Spleen (tissue), 11 donors: ENCODE measurements at regions not wholly inside any gene's neighbourhood (a gene's known extent, or its start where the extent isn't known, plus 50 kb on each side); places are given as distances from the start of the nearest gene placed in this dataset.

ENCODE experiments used
- DNase-seq: peaks from one replicate; pipeline ENCODE4 v3.0.0-alpha.2; 2020
- H3K27ac ChIP-seq, 8 donors: fragments of 200-600 bp; sonication (generic) in 7 of 8; 1 replicate in 4 of 8; 2 replicates in 4 of 8; pipeline versions ENCODE4 v1.5.0 to v1.8.0; 2016 to 2021; ENCODE audit warnings: inconsistent platforms in 4 of 8, mild to moderate bottlenecking in 4 of 8, moderate library complexity in 1 of 8
- H3K27me3 ChIP-seq, 7 donors: fragments of 200-600 bp; sonication (generic) in 6 of 7; replicated peaks in 1 of 7; 1 replicate in 4 of 7; 2 replicates in 3 of 7; pipeline versions ENCODE4 v1.5.0 to v1.8.0; 2016 to 2021; ENCODE audit warnings: inconsistent platforms in 3 of 7, mild to moderate bottlenecking in 1 of 7
- H3K36me3 ChIP-seq, 6 donors: fragments of 200-600 bp; sonication (generic) in 5 of 6; 1 replicate in 4 of 6; 2 replicates in 2 of 6; pipeline versions ENCODE4 v1.5.0 to v1.8.0; 2016 to 2021; ENCODE audit warnings: inconsistent platforms in 2 of 6
- H3K4me1 ChIP-seq, 6 donors: fragments of 200-600 bp; sonication (generic) in 5 of 6; 1 replicate in 3 of 6; 2 replicates in 3 of 6; pipeline versions ENCODE4 v1.5.0 to v1.8.0; 2016 to 2021; ENCODE audit warnings: inconsistent platforms in 3 of 6
- H3K4me3 ChIP-seq, 8 donors: fragments of 200-600 bp; sonication (generic) in 7 of 8; 1 replicate in 4 of 8; 2 replicates in 4 of 8; pipeline versions ENCODE4 v1.5.0 to v1.8.0; 2016 to 2021; ENCODE audit warnings: inconsistent platforms in 4 of 8, mild to moderate bottlenecking in 4 of 8, moderate library complexity in 2 of 8
- H3K9me3 ChIP-seq, 8 donors: fragments of 200-600 bp; sonication (generic) in 7 of 8; 1 replicate in 4 of 8; 2 replicates in 4 of 8; pipeline versions ENCODE4 v1.5.0 to v1.8.0; 2016 to 2021; ENCODE audit warnings: inconsistent platforms in 4 of 8
- CTCF ChIP-seq, 11 experiments: fragments of 200-600 bp in 7 of 11; fragments of 450-650 bp in 4 of 11; sonication (generic) in 4 of 11; IDR thresholded peaks in 8 of 11; conservative IDR thresholded peaks in 3 of 11; 1 replicate in 7 of 11; 2 replicates in 4 of 11; pipeline versions ENCODE4 v1.4.0 to v1.8.0; 2016 to 2021; ENCODE audit warnings: antibody characterized with exemption in 11 of 11, inconsistent platforms in 4 of 11, mild to moderate bottlenecking in 1 of 11
- POLR2A ChIP-seq, 3 donors: fragments of 450-650 bp; IDR thresholded peaks; one replicate each; pipeline ENCODE4 v1.5.1; 2017; ENCODE audit warnings: antibody characterized with exemption in 3 of 3, mild to moderate bottlenecking in 1 of 3
- POLR2AphosphoS5 ChIP-seq, 3 donors: sonication (generic); formaldehyde crosslinking; IDR thresholded peaks; one replicate each; pipeline ENCODE4 v1.5.1; 2017; ENCODE audit warnings: antibody characterized with exemption in 3 of 3
- WGBS, 5 donors: extraction: QIAGEN DNeasy Blood & Tissue Kit in 3 of 5; methylation state at CpG; one replicate each; pipeline versions ENCODE4 v1.1.5 to v1.1.7; 2013 to 2018; 5-methylcytosine and 5-hydroxymethylcytosine counted together
- intact Hi-C: fragments of 100-400 bp; cut with DNase I; formaldehyde crosslinking; loops from one replicate; pipeline ENCODE4 v1.15.0; 2023; ENCODE audit warnings: low total_unique reads
- donor health status: healthy with polysubstance abuse.
- donor health status: DM: no; HTN: no; CAD: no; lungs with moderate emphysema.
- donor health status: DM: no; HTN: no; CAD: no.
- donor health status: Bipolar disorder and iron deficiency.
- donor health status: healthy.
- donor health status: DM: no; HTN: no; CAD: no.
- donor health status: DM: yes; HTN: yes; CAD: no.

- WGBS, 5 donors, result 79 to 84% (median 83%) methylated on average over 4 of the region's 4 CpGs
These were observed 65.7 kb upstream of the TBX20 start for GRCh38 chr7:35319606-35320005.

GRCh38 chr7:35316549-35316948, 62.6 kb upstream of the TBX20 start:
- Histone ChIP-seq H3K27me3 (peaks cover 0 to 16% (median 0%) of the 10 kb centered on the region in 7 donors), H3K4me3 (no peak overlapping the region), H3K36me3 (no peaks in the 10 kb centered on the region), H3K27ac (no peak overlapping the region), H3K4me1 (no peaks in the 10 kb centered on the region), H3K9me3 (no peaks in the 10 kb centered on the region)
- TF ChIP-seq POLR2A (IDR thresholded peaks at IDR 0.05) (no peak), CTCF (IDR thresholded peaks at IDR 0.05 in 8 of 11, conservative IDR thresholded peaks at IDR 0.05 in 3 of 11) (no peak), POLR2AphosphoS5 (IDR thresholded peaks at IDR 0.05) (no peak)
- 78 to 94% (median 86%) methylated on average over 1 of the region's 1 CpG for WGBS, 5 donors
- no peak for DNase-seq
- intact Hi-C loops, result no loop called here

More at GRCh38 chr7:35319606-35320005, 65.7 kb upstream of the TBX20 start:
- intact Hi-C loops, result no loop called here
- no peak for DNase-seq
- H3K4me1 ChIP-seq, result no peaks in the 10 kb centered on the region
- H3K9me3 ChIP-seq, result peaks cover 0 to 7% (median 4%) of the 10 kb centered on the region in 8 donors
- TF ChIP-seq POLR2AphosphoS5 (IDR thresholded peaks at IDR 0.05) (no peak), CTCF (IDR thresholded peaks at IDR 0.05 in 8 of 11, conservative IDR thresholded peaks at IDR 0.05 in 3 of 11) (no peak), POLR2A (IDR thresholded peaks at IDR 0.05) (no peak)
- no peak overlapping the region for H3K4me3 ChIP-seq
- no peaks in the 10 kb centered on the region for H3K36me3 ChIP-seq
- peaks cover 0 to 20% (median 0%) of the 10 kb centered on the region in 7 donors for H3K27me3 ChIP-seq
- no peak overlapping the region for H3K27ac ChIP-seq

- H3K4me1 ChIP-seq, result no peaks in the 10 kb centered on the region
- H3K27ac ChIP-seq, result no peak overlapping the region
- no peaks in the 10 kb centered on the region for H3K36me3 ChIP-seq
- 73 to 93% (median 87%) methylated on average over 2 of the region's 2 CpGs for WGBS, 5 donors
- no peak overlapping the region for H3K4me3 ChIP-seq
- H3K9me3 ChIP-seq, result no peaks in the 10 kb centered on the region
- peaks cover 0 to 9% (median 0%) of the 10 kb centered on the region in 7 donors for H3K27me3 ChIP-seq
- intact Hi-C loops, result no loop called here
- TF ChIP-seq POLR2AphosphoS5 (IDR thresholded peaks at IDR 0.05) (no peak), CTCF (IDR thresholded peaks at IDR 0.05 in 8 of 11, conservative IDR thresholded peaks at IDR 0.05 in 3 of 11) (no peak), POLR2A (IDR thresholded peaks at IDR 0.05) (no peak)
- no peak for DNase-seq
These were observed 61.6 kb upstream of the TBX20 start for GRCh38 chr7:35315517-35315916.

GRCh38 chr7:35314354-35314753, 60.5 kb upstream of the TBX20 start:
- intact Hi-C loops, result no loop called here
- no peaks in the 10 kb centered on the region for H3K36me3 ChIP-seq
- no peaks in the 10 kb centered on the region for H3K4me1 ChIP-seq
- 72 to 94% (median 79%) methylated on average over 2 of the region's 2 CpGs for WGBS, 5 donors
- H3K9me3 ChIP-seq, result no peaks in the 10 kb centered on the region
- TF ChIP-seq POLR2AphosphoS5 (IDR thresholded peaks at IDR 0.05) (no peak), CTCF (IDR thresholded peaks at IDR 0.05 in 8 of 11, conservative IDR thresholded peaks at IDR 0.05 in 3 of 11) (no peak), POLR2A (IDR thresholded peaks at IDR 0.05) (no peak)
- no peak overlapping the region for H3K27ac ChIP-seq
- DNase-seq, result no peak
- no peak overlapping the region for H3K4me3 ChIP-seq
- H3K27me3 ChIP-seq, result peaks cover 0 to under 1% (median 0%) of the 10 kb centered on the region in 7 donors
